ENCODE measurements at regions not wholly inside any gene's neighbourhood (a gene's known extent, or its start where the extent isn't known, plus 50 kb on each side); places are given as distances from the start of the nearest gene placed in this dataset.

DNA sequence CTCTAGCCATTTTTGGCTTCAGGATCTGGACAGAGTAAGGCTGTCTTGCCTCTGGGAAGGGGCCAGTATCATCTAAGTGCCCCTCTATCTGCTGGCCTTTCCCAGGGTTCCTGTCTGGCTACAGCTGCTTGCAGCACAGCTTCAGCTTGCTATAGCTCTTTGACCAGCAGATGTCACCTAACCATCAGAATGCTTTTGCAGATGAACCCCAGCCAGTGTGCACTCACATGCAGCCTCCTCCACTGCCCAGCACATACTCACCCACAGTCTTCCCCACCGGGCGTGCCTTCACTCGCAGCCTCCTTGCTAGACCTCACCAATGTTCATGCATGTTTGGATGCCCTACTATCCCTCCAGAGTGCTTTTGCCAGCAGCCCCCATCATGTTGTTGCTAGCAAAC, 769.0 kb downstream of the BRINP3 start:
- TF ChIP-seq RAD21 (IDR thresholded peaks at IDR 0.05; ENCODE audit: low read depth) (peak; percentile 42; the same call in 1 of the 2 replicates), CEBPB (IDR thresholded peaks at IDR 0.05) (no peak)

DNA sequence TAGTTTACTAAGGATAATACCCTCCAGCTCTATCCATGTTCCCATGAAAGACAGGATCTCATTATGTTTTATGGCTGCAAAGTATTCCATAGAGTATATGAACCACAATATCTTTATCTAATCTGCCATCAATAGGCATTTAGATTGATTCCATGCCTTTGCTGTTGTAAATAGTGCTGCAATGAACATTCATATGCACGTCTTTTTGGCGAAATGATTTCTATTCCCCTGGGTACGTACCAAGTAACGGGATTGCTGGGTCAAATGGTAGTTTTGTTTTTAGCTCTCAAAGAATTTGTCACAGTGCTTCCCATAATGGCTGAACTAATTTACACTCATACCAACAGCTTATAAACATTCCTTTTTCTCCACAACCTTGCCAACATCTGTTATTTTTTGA, 750.9 kb downstream of the BRINP3 start:
- TF ChIP-seq RAD21 (IDR thresholded peaks at IDR 0.05; ENCODE audit: low read depth): no peak
- TF ChIP-seq TEAD4 (IDR thresholded peaks at IDR 0.05): no peak
- TF ChIP-seq, protein P1, sequence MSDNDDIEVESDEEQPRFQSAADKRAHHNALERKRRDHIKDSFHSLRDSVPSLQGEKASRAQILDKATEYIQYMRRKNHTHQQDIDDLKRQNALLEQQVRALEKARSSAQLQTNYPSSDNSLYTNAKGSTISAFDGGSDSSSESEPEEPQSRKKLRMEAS (IDR thresholded peaks at IDR 0.05): no peak

DNA sequence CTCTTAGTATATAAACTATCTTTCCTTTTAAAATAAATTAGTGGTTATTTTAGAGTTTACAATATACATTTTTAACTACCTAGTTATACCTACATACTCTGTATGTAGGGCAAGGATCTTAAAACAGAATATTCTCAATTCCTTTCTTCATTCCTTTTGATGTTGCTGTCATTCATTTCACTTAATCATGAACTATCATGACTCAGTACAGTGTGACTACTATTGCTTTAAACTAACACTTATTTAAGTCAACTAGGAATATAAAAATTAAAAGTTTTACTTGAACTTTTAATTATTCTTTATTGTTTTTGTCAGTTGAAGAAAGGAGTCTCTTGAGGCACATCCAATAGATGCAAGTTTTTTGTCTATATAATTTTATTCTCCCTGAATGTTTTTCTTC, 726.4 kb downstream of the BRINP3 start:
- TF ChIP-seq CREB1 (IDR thresholded peaks at IDR 0.05; ENCODE audit: low read depth) (no peak), EGR1 (IDR thresholded peaks at IDR 0.05) (no peak), FOXM1 (IDR thresholded peaks at IDR 0.05; ENCODE audit: borderline replicate concordance, low read depth) (no peak), TEAD4 (IDR thresholded peaks at IDR 0.05) (no peak), CEBPB (IDR thresholded peaks at IDR 0.05) (no peak), RAD21 (IDR thresholded peaks at IDR 0.05; ENCODE audit: low read depth) (no peak), ZBTB7A (IDR thresholded peaks at IDR 0.05; ENCODE audit: low read depth) (no peak), TAF1 (IDR thresholded peaks at IDR 0.05; ENCODE audit: low read depth) (no peak), YY1 (IDR thresholded peaks at IDR 0.05; ENCODE audit: low read depth) (no peak), NFIC (IDR thresholded peaks at IDR 0.05) (no peak), TCF12 (IDR thresholded peaks at IDR 0.05; ENCODE audit: low read depth) (no peak), EP300 (IDR thresholded peaks at IDR 0.05; ENCODE audit: borderline replicate concordance) (no peak)
- TF ChIP-seq, protein P2, sequence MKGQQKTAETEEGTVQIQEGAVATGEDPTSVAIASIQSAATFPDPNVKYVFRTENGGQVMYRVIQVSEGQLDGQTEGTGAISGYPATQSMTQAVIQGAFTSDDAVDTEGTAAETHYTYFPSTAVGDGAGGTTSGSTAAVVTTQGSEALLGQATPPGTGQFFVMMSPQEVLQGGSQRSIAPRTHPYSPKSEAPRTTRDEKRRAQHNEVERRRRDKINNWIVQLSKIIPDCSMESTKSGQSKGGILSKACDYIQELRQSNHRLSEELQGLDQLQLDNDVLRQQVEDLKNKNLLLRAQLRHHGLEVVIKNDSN (IDR thresholded peaks at IDR 0.05): no peak
- TF ChIP-seq, protein P3, sequence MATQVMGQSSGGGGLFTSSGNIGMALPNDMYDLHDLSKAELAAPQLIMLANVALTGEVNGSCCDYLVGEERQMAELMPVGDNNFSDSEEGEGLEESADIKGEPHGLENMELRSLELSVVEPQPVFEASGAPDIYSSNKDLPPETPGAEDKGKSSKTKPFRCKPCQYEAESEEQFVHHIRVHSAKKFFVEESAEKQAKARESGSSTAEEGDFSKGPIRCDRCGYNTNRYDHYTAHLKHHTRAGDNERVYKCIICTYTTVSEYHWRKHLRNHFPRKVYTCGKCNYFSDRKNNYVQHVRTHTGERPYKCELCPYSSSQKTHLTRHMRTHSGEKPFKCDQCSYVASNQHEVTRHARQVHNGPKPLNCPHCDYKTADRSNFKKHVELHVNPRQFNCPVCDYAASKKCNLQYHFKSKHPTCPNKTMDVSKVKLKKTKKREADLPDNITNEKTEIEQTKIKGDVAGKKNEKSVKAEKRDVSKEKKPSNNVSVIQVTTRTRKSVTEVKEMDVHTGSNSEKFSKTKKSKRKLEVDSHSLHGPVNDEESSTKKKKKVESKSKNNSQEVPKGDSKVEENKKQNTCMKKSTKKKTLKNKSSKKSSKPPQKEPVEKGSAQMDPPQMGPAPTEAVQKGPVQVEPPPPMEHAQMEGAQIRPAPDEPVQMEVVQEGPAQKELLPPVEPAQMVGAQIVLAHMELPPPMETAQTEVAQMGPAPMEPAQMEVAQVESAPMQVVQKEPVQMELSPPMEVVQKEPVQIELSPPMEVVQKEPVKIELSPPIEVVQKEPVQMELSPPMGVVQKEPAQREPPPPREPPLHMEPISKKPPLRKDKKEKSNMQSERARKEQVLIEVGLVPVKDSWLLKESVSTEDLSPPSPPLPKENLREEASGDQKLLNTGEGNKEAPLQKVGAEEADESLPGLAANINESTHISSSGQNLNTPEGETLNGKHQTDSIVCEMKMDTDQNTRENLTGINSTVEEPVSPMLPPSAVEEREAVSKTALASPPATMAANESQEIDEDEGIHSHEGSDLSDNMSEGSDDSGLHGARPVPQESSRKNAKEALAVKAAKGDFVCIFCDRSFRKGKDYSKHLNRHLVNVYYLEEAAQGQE (IDR thresholded peaks at IDR 0.05; ENCODE audit: low read depth): no peak
- TF ChIP-seq, protein P1 (IDR thresholded peaks at IDR 0.05): no peak

DNA sequence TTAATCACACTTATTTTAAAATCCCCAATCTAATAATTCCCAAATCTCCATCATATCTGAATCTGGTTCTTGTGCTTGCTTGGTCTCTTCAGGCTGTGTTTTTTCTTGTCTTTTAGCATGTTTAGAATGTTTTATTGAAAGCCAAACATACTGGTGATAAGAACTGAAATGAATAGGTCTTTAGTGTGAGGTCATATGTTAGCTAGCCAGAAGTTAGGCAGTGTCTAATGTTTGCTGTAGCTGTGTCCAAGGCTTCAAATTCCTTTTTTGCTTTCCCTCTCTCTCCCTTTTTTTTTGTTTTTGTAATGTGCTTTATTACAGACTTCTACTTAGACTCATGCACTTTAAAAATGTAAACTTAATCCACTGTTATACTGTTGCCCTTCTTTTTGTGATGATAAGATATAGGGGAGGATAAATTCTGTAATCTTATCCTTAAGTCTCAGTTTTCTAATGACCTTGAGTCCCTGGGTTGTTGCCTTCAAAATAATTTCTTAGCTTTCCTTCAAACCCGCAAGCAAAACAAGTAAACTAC, 725.1 kb downstream of the BRINP3 start:
- TF ChIP-seq NFIC (IDR thresholded peaks at IDR 0.05): no peak
- TF ChIP-seq YY1 (IDR thresholded peaks at IDR 0.05; ENCODE audit: low read depth): no peak
- TF ChIP-seq, protein P3 (IDR thresholded peaks at IDR 0.05; ENCODE audit: low read depth): no peak
- TF ChIP-seq, protein P1 (IDR thresholded peaks at IDR 0.05): no peak
- TF ChIP-seq ZBTB7A (IDR thresholded peaks at IDR 0.05; ENCODE audit: low read depth): no peak

DNA sequence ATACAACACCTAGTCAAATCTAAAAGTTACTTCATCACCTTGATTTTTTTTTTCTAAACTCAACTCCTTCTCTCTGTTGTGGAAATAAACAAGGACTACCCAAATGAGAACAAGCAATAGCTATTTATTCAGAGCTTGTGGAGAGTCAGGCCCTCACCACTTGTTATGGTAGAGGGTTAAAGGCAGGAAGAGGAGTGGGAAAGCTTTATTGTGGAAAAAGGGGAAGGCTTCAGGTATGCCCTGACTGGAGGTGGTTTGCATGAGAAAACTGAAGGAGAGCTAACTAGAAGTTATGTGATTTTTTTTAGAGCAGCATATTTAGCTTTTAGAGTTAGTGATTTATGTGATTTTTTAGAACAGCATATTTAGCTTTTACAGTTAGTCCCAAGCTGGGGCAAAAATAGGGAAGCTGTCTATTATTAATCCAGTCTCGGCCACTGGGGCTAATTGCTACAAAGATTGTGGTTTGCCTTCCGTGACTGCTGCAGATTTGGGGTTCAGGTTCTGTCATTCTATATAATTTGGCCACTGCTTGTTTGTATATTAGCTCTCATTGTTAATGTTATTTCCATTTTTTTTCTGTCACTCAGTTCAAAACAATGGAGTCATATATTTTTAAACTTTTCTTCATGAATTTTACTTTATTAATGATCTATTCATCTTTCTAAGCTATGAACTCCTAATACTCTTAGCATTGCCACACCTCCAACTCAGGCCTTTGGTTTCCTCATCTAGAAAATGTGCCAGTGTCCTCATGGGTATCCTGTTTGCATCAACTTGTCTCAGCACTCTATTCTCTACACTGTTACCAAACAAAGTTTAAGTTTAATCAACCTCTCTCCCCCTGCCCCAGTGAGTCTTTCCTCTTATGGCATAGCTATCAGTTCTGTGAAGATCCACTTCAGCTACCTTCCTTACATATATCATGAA, 713.0 kb downstream of the BRINP3 start:
- TF ChIP-seq CREB1 (IDR thresholded peaks at IDR 0.05; ENCODE audit: low read depth): no peak
- no peak for TF ChIP-seq CEBPB (IDR thresholded peaks at IDR 0.05)
- TF ChIP-seq FOXM1 (IDR thresholded peaks at IDR 0.05; ENCODE audit: borderline replicate concordance, low read depth): no peak
- TF ChIP-seq EP300 (IDR thresholded peaks at IDR 0.05; ENCODE audit: borderline replicate concordance): no peak
- no peak for TF ChIP-seq YY1 (IDR thresholded peaks at IDR 0.05; ENCODE audit: low read depth)
- TF ChIP-seq RAD21 (IDR thresholded peaks at IDR 0.05; ENCODE audit: low read depth): no peak
- TF ChIP-seq, protein P2 (IDR thresholded peaks at IDR 0.05): no peak
- TF ChIP-seq, protein P1 (IDR thresholded peaks at IDR 0.05): no peak
- no peak for TF ChIP-seq TEAD4 (IDR thresholded peaks at IDR 0.05)
- TF ChIP-seq ZBTB7A (IDR thresholded peaks at IDR 0.05; ENCODE audit: low read depth): no peak
- TF ChIP-seq TAF1 (IDR thresholded peaks at IDR 0.05; ENCODE audit: low read depth): no peak
- TF ChIP-seq EGR1 (IDR thresholded peaks at IDR 0.05): no peak
- TF ChIP-seq, protein P3 (IDR thresholded peaks at IDR 0.05; ENCODE audit: low read depth): no peak
